Activated CD8-positive, alpha-beta memory T cell treated with anti-CD3 and anti-CD28 coated beads, Interleukin-2, amount 50 U/mL, for 24 hours (primary cell): ENCODE measurements at regions not wholly inside any gene's neighbourhood (a gene's known extent, or its start where the extent isn't known, plus 50 kb on each side); places are given as distances from the start of the nearest gene placed in this dataset.

ENCODE experiments used
- DNase-seq: peaks from one replicate; pipeline ENCODE4 v3.0.0-alpha.2; 2020; ENCODE audit errors: extremely low read depth

- no peak for DNase-seq
Measured at GRCh38 chr13:106350208-106350607, 185.3 kb downstream of the EFNB2 start.

GRCh38 chr13:106349080-106349931 is 186.2 kb downstream of the EFNB2 start:
- no peak for DNase-seq

GRCh38 chr13:106348075-106348840 is 187.2 kb downstream of the EFNB2 start:
- no peak for DNase-seq

- no peak for DNase-seq
Measured at GRCh38 chr13:106344342-106344741, 191.1 kb downstream of the EFNB2 start.

- DNase-seq: no peak
Measured at GRCh38 chr13:106343836-106344235, 191.6 kb downstream of the EFNB2 start.

- DNase-seq: no peak
Measured at GRCh38 chr13:106340249-106340648, 195.2 kb downstream of the EFNB2 start.

- DNase-seq: no peak
Measured at GRCh38 chr13:106337096-106337850, 198.2 kb downstream of the EFNB2 start.

- DNase-seq: no peak
Measured at GRCh38 chr13:106336668-106337067, 198.8 kb downstream of the EFNB2 start.

GRCh38 chr13:106332621-106333020 is 202.8 kb downstream of the EFNB2 start:
- DNase-seq: no peak

- no peak for DNase-seq
Measured at GRCh38 chr13:106331116-106331515, 204.3 kb downstream of the EFNB2 start.

GRCh38 chr13:106329941-106330340 is 205.5 kb downstream of the EFNB2 start:
- no peak for DNase-seq

GRCh38 chr13:106326751-106327150 is 208.7 kb downstream of the EFNB2 start:
- no peak for DNase-seq

GRCh38 chr13:106324444-106324843 is 211.0 kb downstream of the EFNB2 start:
- DNase-seq: no peak

GRCh38 chr13:106322628-106323027 is 212.8 kb downstream of the EFNB2 start:
- DNase-seq: no peak

GRCh38 chr13:106318941-106319411 is 216.5 kb downstream of the EFNB2 start:
- no peak for DNase-seq

GRCh38 chr13:106314417-106314816 is 221.0 kb downstream of the EFNB2 start:
- no peak for DNase-seq

- no peak for DNase-seq
Measured at GRCh38 chr13:106311004-106311403, 224.5 kb downstream of the EFNB2 start.

GRCh38 chr13:106310291-106310865 is 225.1 kb downstream of the EFNB2 start:
- DNase-seq: no peak

GRCh38 chr13:106306748-106307277 is 228.6 kb downstream of the EFNB2 start:
- DNase-seq: no peak

- DNase-seq: no peak
Measured at GRCh38 chr13:106302843-106303242, 232.6 kb downstream of the EFNB2 start.

- DNase-seq: no peak
Measured at GRCh38 chr13:106302011-106302410, 233.5 kb downstream of the EFNB2 start.
